GM13976 (cell line): ENCODE measurements at regions not wholly inside any gene's neighbourhood (a gene's known extent, or its start where the extent isn't known, plus 50 kb on each side); places are given as distances from the start of the nearest gene placed in this dataset.

Source experiments
- DNase-seq: peaks from one replicate; pipeline ENCODE4 v3.0.0; 2012; ENCODE audit warnings: low spot score
- in situ Hi-C: fragments of 300-500 bp; cut with MboI; formaldehyde crosslinking; loops from one replicate; pipeline ENCODE4 v1.12.0; 2022; ENCODE audit warnings: low sequenced_read_pairs, mixed read lengths, inconsistent platforms; ENCODE audit not compliant: unreplicated experiment
- TF ChIP-seq, protein P1 (sequence below): IDR thresholded peaks from 2 replicates; pipeline ENCODE4 v1.5.1; 2012; ENCODE audit warnings: borderline replicate concordance, mild to moderate bottlenecking; ENCODE audit not compliant: insufficient read depth; ENCODE audit errors: extremely low read depth, missing control alignments, control extremely low read depth

DNA sequence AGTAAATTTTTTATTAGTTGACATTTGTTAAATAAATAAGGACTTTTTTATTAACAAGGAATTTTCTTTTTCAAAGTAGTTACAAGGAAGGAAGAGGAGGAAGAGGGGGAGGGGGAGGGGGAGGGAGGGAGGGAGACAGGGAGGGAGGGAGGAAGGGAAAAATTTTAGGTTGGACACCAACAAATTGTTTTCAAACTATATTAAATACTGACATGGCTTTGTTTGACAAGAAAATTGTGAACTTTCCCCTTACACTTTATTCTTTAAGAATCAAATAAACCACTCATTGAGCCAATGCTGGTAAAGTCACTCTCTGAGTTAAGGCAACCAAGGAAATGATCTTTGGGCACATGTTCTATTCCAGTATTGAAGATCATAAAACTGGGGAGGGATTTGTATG is 115.7 kb upstream of the PPP2R3A start:
- TF ChIP-seq, protein P1, sequence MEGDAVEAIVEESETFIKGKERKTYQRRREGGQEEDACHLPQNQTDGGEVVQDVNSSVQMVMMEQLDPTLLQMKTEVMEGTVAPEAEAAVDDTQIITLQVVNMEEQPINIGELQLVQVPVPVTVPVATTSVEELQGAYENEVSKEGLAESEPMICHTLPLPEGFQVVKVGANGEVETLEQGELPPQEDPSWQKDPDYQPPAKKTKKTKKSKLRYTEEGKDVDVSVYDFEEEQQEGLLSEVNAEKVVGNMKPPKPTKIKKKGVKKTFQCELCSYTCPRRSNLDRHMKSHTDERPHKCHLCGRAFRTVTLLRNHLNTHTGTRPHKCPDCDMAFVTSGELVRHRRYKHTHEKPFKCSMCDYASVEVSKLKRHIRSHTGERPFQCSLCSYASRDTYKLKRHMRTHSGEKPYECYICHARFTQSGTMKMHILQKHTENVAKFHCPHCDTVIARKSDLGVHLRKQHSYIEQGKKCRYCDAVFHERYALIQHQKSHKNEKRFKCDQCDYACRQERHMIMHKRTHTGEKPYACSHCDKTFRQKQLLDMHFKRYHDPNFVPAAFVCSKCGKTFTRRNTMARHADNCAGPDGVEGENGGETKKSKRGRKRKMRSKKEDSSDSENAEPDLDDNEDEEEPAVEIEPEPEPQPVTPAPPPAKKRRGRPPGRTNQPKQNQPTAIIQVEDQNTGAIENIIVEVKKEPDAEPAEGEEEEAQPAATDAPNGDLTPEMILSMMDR: no peak
- in situ Hi-C loops: loop anchor here (25.0 kb wide), 1 partner anchor 1063 kb away; the partner anchor contains the start of gene EPHB1

DNA sequence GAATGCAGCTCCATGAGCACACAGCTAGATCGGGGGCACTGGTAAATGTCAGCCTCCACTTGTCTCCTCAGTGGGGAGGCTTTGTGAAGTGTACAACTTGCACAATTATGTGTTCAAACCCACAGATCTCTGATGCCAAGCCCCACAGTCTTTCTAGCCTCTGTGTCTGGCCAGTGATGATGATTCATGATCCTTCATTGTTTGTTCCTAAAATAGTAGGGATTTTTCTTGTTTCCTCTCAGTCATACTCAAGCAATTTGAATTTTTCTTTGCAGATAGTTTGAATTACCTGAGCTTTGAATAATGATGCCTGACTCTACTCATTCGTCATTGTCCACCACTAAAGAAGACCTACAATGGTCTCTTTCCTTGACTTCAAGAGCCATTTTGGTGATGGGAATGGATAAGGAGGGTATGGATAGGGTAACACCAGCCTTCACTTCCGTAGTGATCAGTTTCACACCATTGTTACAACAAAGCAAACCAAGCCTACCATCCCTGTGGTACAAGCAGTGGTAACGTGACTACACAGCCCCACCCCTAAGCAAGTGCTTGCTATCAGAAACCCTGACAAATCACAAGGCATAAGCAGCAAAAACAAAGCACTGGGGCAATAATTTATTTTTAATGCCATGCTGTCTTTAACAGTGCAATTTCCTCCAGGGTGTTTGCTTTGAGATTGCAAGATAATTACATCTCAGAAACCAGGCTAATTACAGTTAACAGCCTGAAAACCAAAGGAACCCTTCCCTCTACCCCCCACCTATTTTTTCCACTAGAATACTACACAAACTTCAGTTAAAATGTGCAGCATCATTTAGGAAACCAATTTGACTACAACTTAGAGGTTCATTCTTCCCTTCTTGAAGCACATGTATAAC is 114.1 kb upstream of the PPP2R3A start:
- in situ Hi-C loops: loop anchor here (25.0 kb wide), 1 partner anchor 1064 kb away; the partner anchor contains the start of gene EPHB1
- no peak for DNase-seq
- TF ChIP-seq, protein P1: no peak

More for the DNA sequence above, 115.7 kb upstream of the PPP2R3A start:
- no peak for DNase-seq

DNA sequence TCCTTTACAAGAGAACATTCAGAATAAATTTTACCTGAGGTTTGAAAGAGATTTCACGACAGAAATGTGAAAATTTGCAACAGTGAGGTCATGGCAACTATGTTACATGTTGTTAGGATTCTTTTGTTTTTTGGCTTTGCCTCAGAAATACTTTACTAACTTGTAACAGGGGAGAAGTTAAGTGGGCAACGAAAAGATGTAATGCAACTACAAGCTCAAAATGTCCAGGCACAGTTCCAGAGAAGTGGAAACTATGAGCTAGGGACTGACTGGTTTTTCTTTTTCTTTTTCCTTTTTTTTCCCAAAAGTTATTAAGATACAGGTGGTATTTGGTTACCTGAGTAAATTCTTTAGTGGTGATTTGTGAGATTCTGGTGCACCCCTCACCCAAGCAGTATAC is 111.5 kb upstream of the PPP2R3A start:
- TF ChIP-seq, protein P1: no peak
- in situ Hi-C loops: loop anchor here (25.0 kb wide), 1 partner anchor 1067 kb away; the partner anchor contains the start of gene EPHB1
- DNase-seq: no peak

- no peak for DNase-seq
- in situ Hi-C loops: loop anchor here (25.0 kb wide), 1 partner anchor 1073 kb away; the partner anchor contains the start of gene EPHB1
- TF ChIP-seq, protein P1: no peak
Observed at GRCh38 chr3:135860761-135861160, 104.8 kb upstream of the PPP2R3A start.

DNA sequence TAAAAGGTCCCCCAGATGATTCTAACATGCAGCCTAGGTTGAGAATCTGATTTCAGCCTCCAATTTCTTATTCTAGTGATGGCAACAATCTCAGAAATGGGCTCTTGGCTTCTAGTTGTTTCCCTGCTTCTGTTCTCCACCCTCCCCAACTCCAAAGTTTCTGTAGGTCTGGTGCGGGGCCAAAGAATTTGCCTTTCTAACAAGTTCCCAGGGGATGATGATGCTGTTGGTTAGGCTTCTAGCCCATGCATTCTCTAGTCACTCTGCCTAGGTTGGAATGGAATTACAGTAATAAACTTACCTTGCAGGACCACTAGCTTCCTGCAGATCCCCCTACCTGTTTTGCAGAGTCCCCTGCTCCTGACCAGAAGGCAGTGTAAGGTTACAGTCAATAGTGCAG is 103.2 kb upstream of the PPP2R3A start:
- no peak for DNase-seq
- TF ChIP-seq, protein P1: no peak
- in situ Hi-C loops: loop anchor here (25.0 kb wide), 1 partner anchor 1075 kb away; the partner anchor contains the start of gene EPHB1

- in situ Hi-C loops: loop anchor here (25.0 kb wide), 1 partner anchor 1077 kb away; the partner anchor contains the start of gene EPHB1
- TF ChIP-seq, protein P1: no peak
- DNase-seq: no peak
Observed at GRCh38 chr3:135864060-135864459, 101.5 kb upstream of the PPP2R3A start.
